NOMO-1 treated with dmso at 0.1 percent for 144 hours (cell line): ENCODE measurements at regions not wholly inside any gene's neighbourhood (a gene's known extent, or its start where the extent isn't known, plus 50 kb on each side); places are given as distances from the start of the nearest gene placed in this dataset.
"Not testable (repeated sequence)": the region's sequence is repeated elsewhere in the genome, so short reads cannot be mapped to it uniquely, and the experiment has no call there.

ENCODE experiments used
- DNase-seq: peaks from one replicate; lab custom pipeline; 2025; ENCODE audit not compliant: unreplicated experiment; lab: John Stamatoyannopoulos, UW

DNA sequence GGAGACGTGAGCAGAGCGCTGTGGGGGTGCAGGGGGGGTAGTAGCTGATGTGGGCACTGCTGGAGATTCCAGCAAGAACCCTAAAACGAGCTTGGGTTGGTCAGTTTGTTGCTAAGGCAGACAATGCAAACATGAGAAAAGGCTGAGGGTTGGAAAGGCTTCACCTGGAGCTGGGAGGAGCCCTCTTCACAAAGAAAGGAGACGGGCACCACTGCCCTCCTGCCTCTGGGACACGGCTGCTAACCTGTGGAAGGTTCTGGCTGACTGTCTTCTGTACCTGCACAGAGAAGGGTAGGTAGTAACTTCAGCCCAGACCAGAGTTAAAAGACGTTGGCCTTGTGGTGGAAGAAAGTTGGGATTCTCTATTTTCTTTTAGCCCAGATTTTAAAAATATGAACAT, 108.7 kb downstream of the SUCLA2 start:
- no peak for DNase-seq

DNA sequence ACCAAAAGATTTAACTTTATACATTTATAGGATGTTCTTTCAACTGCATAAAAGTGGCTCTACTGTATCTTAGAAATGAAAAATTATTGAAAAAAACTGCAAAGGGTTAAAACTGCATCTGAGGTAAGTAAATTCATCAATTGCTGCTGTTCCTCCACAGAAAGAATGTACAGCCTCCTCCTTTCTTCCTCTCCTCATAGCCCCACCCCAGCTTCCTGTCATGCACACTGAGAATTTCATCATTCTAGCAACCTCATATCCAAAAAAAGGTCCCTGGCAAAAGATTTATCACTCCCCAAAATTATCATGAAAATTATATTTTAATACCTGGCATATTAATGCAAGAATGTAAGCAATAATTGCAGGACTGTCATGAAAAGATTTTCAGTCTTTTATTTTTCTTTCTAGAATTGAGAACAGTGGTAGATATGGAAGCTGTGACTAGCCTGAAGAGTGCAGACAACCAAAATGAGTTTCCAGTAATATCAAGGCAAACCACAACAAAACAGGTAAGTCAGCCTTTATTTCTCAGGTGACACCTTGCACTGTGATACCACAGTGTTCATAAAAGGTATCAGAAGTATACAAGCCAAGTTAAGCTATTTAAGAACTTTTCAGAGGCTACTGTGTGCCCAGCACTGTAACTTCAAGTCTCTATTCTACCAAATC, 110.8 kb downstream of the SUCLA2 start:
- peak; percentile 9 for DNase-seq

GRCh38 chr13:47886314-47886713, 114.8 kb downstream of the SUCLA2 start:
- DNase-seq: no peak

DNA sequence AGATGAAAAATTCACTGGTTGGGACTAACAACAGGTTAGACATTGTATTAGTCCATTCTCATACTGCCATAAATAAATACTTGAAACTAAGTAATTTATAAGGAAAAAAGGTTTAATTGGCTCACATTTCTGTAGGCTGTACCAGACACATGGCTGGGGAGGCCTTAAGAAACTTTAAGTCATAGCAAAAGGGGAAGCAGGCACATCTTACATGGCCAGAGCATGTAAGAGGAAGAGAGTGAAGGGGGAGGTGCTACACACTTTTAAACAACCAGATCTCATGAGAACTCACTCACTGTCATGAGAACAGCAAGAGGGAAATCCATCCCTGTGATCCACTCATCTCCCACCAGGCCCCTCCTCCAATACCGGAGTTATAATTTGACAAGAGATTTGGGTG, 125.9 kb downstream of the SUCLA2 start:
- DNase-seq: peak; percentile 48

- not testable (repeated sequence) for DNase-seq
These were observed 127.1 kb downstream of the SUCLA2 start for GRCh38 chr13:47873987-47874386.

GRCh38 chr13:47873319-47873718, 127.8 kb downstream of the SUCLA2 start:
- DNase-seq: not testable (repeated sequence)

- DNase-seq: no peak
These were observed 131.3 kb downstream of the SUCLA2 start for GRCh38 chr13:47869776-47870175.

- DNase-seq: no peak
These were observed 135.2 kb downstream of the SUCLA2 start for GRCh38 chr13:47865883-47866282.

GRCh38 chr13:47862841-47863240, 138.2 kb downstream of the SUCLA2 start:
- DNase-seq: no peak

GRCh38 chr13:47859165-47859564, 141.9 kb downstream of the SUCLA2 start:
- DNase-seq: no peak

DNA sequence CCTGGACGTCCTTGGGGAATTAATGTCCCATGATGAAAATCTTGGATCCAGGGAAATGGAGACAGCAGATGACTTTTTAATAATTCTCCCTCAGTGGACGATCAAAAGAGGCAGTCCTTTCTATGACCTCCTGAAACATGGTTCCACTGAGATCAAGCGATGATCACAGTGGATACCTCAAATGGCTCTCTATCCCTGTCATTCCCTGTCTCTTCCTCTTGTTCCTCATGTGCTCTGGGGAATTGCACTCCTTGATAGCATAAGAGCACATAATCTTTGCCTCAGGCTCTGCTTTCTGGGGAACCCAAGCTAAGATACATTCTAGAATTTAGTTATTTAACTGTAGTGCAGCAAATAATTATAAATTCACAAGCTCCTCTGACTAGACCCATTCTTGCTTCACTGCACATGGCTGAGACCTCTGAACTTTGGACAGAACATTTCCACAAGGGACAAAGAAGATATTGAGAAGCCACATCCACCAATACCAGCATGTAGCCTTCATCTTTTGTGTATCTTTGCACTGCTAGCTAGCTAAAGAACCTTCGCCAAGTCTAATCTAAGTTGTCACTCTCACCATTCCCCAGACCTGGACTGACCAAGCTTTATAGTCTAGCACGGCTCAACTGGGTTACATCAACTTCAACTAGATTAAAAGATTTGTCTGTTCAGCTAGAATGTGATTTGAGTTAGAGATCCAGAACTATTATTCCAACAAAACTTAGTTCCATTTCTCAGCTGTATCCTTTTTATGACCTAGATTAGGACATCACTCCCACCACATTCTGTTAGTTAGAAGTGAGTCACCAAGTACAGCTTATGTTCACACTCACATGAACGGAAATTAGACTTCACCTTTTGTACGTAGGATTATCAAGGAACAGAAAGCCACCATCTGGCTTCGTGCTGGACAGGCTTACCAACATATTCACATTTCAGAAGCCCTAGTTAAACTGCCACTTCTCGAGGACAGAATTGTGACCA, 142.7 kb downstream of the SUCLA2 start:
- no peak for DNase-seq

- no peak for DNase-seq
These were observed 147.8 kb downstream of the SUCLA2 start for GRCh38 chr13:47853236-47853635.

DNA sequence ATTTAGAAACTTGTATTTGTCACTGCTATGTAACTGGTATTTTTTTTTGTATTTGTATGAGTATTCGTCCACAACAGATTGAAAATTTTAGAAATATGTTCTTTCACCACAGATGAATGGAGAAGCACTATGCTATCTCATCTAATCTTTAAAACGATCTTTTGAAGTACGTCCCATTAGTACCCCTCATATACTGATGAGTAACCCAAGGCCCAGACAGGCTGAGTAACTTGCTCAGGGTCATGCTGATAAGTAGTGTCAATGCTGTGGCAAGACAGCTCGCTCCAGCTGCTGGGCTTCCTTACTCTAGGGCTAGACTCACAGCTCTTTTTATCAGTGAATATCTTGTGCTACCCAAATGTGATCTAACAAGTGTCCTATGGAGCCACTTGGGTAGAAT, 154.2 kb downstream of the SUCLA2 start:
- DNase-seq: no peak

DNA sequence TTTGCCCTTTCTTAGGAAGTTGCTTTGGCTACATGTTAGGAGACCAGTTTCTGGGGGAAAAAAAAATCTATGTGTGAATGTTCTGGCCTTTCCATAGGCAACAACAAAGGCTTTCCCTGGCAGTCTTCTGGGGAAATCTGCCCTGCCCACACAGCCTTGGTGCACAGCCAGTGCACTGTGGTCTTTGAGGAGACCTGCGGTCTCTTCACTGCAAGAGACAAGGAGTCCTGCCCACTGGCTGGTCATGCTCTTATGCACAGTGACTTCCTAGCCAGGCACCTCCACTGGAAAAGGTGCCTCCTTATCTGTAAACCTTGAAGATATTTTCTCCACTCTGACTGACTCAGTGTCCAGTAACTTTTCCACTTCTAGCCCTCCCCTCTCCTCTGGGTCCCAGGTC, 155.1 kb downstream of the SUCLA2 start:
- no peak for DNase-seq

GRCh38 chr13:47843005-47843404, 158.1 kb downstream of the SUCLA2 start:
- no peak for DNase-seq

DNA sequence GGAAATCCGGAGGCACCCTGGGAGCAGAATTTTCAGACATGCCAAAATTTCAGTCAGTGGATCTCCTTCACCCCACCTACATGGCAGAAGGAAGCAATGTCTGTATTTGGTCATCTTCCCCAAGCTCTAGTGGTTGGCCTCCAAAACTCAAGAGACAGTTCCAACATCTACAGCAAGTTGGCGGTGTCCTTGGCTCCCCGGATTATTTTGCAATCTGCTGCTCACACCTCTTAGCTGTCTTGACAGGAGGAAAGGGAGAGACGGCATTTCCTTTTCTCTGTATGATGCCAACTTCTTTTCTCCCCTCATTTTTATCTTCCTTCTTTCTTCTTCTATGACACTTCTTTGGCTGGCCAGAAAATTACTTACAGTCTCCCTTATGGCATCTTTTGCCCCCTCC, 159.9 kb downstream of the SUCLA2 start:
- DNase-seq: no peak

DNA sequence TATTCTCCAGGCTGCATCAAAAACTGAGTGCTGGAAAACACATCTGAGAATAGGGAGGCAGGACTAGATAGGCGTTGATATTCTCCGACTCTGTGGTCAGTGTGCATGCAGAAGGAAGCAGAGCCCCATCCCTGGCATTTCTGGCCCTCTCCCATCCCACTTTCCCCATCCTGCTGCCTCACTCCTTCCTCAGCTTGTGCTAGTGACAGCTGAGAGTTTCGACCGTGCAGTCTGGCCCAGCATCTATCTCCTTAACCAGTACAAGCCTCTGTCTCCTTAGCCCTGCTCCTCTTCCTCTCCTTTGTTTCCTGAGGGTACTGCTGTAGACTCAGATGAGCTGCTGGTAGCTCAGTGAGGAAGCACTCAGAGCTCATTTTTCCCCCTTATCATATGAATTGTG, 163.2 kb downstream of the SUCLA2 start:
- no peak for DNase-seq

- DNase-seq: no peak
These were observed 163.8 kb downstream of the SUCLA2 start for GRCh38 chr13:47837104-47837880.

GRCh38 chr13:47835470-47836228, 165.4 kb downstream of the SUCLA2 start:
- DNase-seq: no peak

- DNase-seq: no peak
These were observed 168.6 kb downstream of the SUCLA2 start for GRCh38 chr13:47832458-47832972.
